GM18498 (cell line): ENCODE measurements at regions not wholly inside any gene's neighbourhood (a gene's known extent, or its start where the extent isn't known, plus 50 kb on each side); places are given as distances from the start of the nearest gene placed in this dataset.

Experiments used
- ATAC-seq: cut with Tn5 transposase; IDR thresholded peaks from one replicate; pipeline ENCODE4 v1.9.1; 2021; ENCODE audit warnings: mild to moderate bottlenecking, moderate library complexity; ENCODE audit not compliant: unreplicated experiment

- ATAC-seq = no peak
These were observed 94.9 kb downstream of the TMEM174 start for GRCh38 chr5:73267766-73268435.

- ATAC-seq = no peak
These were observed 94.2 kb downstream of the TMEM174 start for GRCh38 chr5:73266925-73267765.

- ATAC-seq = no peak
These were observed 93.3 kb downstream of the TMEM174 start for GRCh38 chr5:73266176-73266738.

- ATAC-seq = no peak
These were observed 92.6 kb downstream of the TMEM174 start for GRCh38 chr5:73265641-73266040.

GRCh38 chr5:73264631-73265030 is 91.6 kb downstream of the TMEM174 start:
- no peak for ATAC-seq

- ATAC-seq = no peak
These were observed 90.2 kb downstream of the TMEM174 start for GRCh38 chr5:73263001-73263710.

- ATAC-seq = no peak
These were observed 83.9 kb downstream of the TMEM174 start for GRCh38 chr5:73256862-73257261.

- ATAC-seq = no peak
These were observed 83.5 kb downstream of the TMEM174 start for GRCh38 chr5:73256462-73256861.

GRCh38 chr5:73256012-73256411 is 83.0 kb downstream of the TMEM174 start:
- ATAC-seq = no peak

GRCh38 chr5:73254642-73255041 is 81.6 kb downstream of the TMEM174 start:
- ATAC-seq = no peak

- ATAC-seq = no peak
These were observed 80.2 kb downstream of the TMEM174 start for GRCh38 chr5:73253047-73253660.

GRCh38 chr5:73250645-73251044 is 77.7 kb downstream of the TMEM174 start:
- ATAC-seq = no peak

GRCh38 chr5:73242735-73243134 is 69.7 kb downstream of the TMEM174 start:
- ATAC-seq = no peak

- no peak for ATAC-seq
These were observed 65.9 kb downstream of the TMEM174 start for GRCh38 chr5:73238873-73239272.

GRCh38 chr5:73236541-73237128 is 63.6 kb downstream of the TMEM174 start:
- no peak for ATAC-seq

- ATAC-seq = no peak
These were observed 61.2 kb downstream of the TMEM174 start for GRCh38 chr5:73234204-73234555.

- ATAC-seq = no peak
These were observed 60.6 kb downstream of the TMEM174 start for GRCh38 chr5:73233461-73234203.

- ATAC-seq = no peak
These were observed 60.1 kb downstream of the TMEM174 start for GRCh38 chr5:73233053-73233460.

- no peak for ATAC-seq
These were observed 59.5 kb downstream of the TMEM174 start for GRCh38 chr5:73232266-73233041.
